Mesenchymal stem cell (in vitro differentiated cells and primary cell): ENCODE measurements at regions not wholly inside any gene's neighbourhood (a gene's known extent, or its start where the extent isn't known, plus 50 kb on each side); places are given as distances from the start of the nearest gene placed in this dataset.

Source experiments
- DNase-seq: peaks from one replicate; pipeline ENCODE4 v3.0.0-alpha.2; 2013
- H2AFZ ChIP-seq: one replicate; pipeline ENCODE4 v1.6.1; 2013; ENCODE audit warnings: low read depth, mild to moderate bottlenecking, control low read depth, inconsistent platforms, low read length, moderate library complexity
- H2AK5ac ChIP-seq: 2 replicates; pipeline ENCODE4 v1.6.1; 2013; ENCODE audit warnings: low read length, moderate library complexity, mild to moderate bottlenecking, inconsistent platforms; ENCODE audit not compliant: severe bottlenecking
- H2BK120ac ChIP-seq: one replicate; pipeline ENCODE4 v1.6.1; 2013; ENCODE audit warnings: low read depth, mild to moderate bottlenecking, inconsistent platforms, low read length, moderate library complexity
- H2BK12ac ChIP-seq, 2 experiments: one replicate each; pipeline ENCODE4 v1.6.1; 2013; ENCODE audit warnings: inconsistent platforms in 2 of 2, low read length in 2 of 2, mild to moderate bottlenecking in 2 of 2, moderate library complexity in 2 of 2, control low read depth in 1 of 2
- H2BK15ac ChIP-seq: one replicate; pipeline ENCODE4 v1.6.1; 2013; ENCODE audit warnings: mild to moderate bottlenecking, low read depth, inconsistent platforms; ENCODE audit not compliant: poor library complexity, severe bottlenecking
- H2BK5ac ChIP-seq: 2 replicates; pipeline ENCODE4 v1.6.1; 2013; ENCODE audit warnings: low read depth, mild to moderate bottlenecking, low read length, control low read depth, inconsistent platforms; ENCODE audit not compliant: poor library complexity, severe bottlenecking
- H3K14ac ChIP-seq, 2 experiments: one replicate each; pipeline ENCODE4 v1.6.1; 2013; ENCODE audit warnings: inconsistent platforms in 2 of 2, low read length in 2 of 2, control low read depth in 1 of 2, mild to moderate bottlenecking in 1 of 2, moderate library complexity in 1 of 2
- H3K18ac ChIP-seq, 2 experiments: one replicate each; pipeline ENCODE4 v1.6.1; 2013; ENCODE audit warnings: inconsistent platforms in 2 of 2, low read length in 2 of 2, control low read depth in 1 of 2, low read depth in 1 of 2, mild to moderate bottlenecking in 1 of 2
- H3K23ac ChIP-seq, 2 experiments: one replicate each; pipeline ENCODE4 v1.6.1; 2013; ENCODE audit warnings: inconsistent platforms in 2 of 2, low read length in 2 of 2, mild to moderate bottlenecking in 2 of 2, moderate library complexity in 2 of 2, control low read depth in 1 of 2
- H3K27ac ChIP-seq: 2 replicates; pipeline ENCODE4 v1.5.1; 2013; ENCODE audit warnings: mild to moderate bottlenecking, moderate library complexity, low read length, control low read depth, inconsistent platforms; ENCODE audit not compliant: poor library complexity, severe bottlenecking
- H3K27me3 ChIP-seq, 2 experiments: 2 replicates each; pipeline versions ENCODE4 v1.6.1 to v1.7.0; 2013; ENCODE audit warnings: low read length in 2 of 2, mild to moderate bottlenecking in 2 of 2, moderate library complexity in 2 of 2, control low read depth in 1 of 2, inconsistent platforms in 1 of 2; ENCODE audit not compliant: control insufficient read depth in 1 of 2, insufficient read depth in 1 of 2
- H3K36me3 ChIP-seq, 2 experiments: 2 replicates each; pipeline versions ENCODE4 v1.6.1 to v1.7.0; 2013; ENCODE audit warnings: low read length in 2 of 2, control low read depth in 1 of 2, inconsistent platforms in 1 of 2, low read depth in 1 of 2, mild to moderate bottlenecking in 1 of 2; ENCODE audit not compliant: insufficient read depth in 2 of 2, control insufficient read depth in 1 of 2
- H3K4ac ChIP-seq, 2 experiments: one replicate each; pipeline ENCODE4 v1.6.1; 2013; ENCODE audit warnings: inconsistent platforms in 2 of 2, low read length in 2 of 2, mild to moderate bottlenecking in 2 of 2, moderate library complexity in 2 of 2, control low read depth in 1 of 2, low read depth in 1 of 2
- H3K4me1 ChIP-seq: 2 replicates; pipeline ENCODE4 v1.6.1; 2013; ENCODE audit warnings: low read depth, low read length, control low read depth; ENCODE audit not compliant: control insufficient read depth, insufficient read depth
- H3K4me2 ChIP-seq: 2 replicates; pipeline ENCODE4 v1.6.1; 2013; ENCODE audit warnings: low read length, mild to moderate bottlenecking, inconsistent platforms; ENCODE audit not compliant: poor library complexity, severe bottlenecking
- H3K4me3 ChIP-seq, 2 experiments: 2 replicates each; pipeline versions ENCODE4 v1.5.1 to v1.7.0; 2013; ENCODE audit warnings: low read length in 2 of 2, mild to moderate bottlenecking in 2 of 2, control low read depth in 1 of 2, low read depth in 1 of 2; ENCODE audit not compliant: insufficient read depth in 1 of 2
- H3K79me1 ChIP-seq: replicated peaks from 2 replicates; pipeline ENCODE4 v1.6.1; 2013; ENCODE audit warnings: mild to moderate bottlenecking, control low read depth, low read length, inconsistent platforms; ENCODE audit not compliant: poor library complexity, severe bottlenecking
- H3K9ac ChIP-seq: 2 replicates; pipeline ENCODE4 v1.7.0; 2013; ENCODE audit warnings: mild to moderate bottlenecking, low read length, moderate library complexity
- H3K9me3 ChIP-seq: 2 replicates; pipeline ENCODE4 v1.7.0; 2013; ENCODE audit warnings: mild to moderate bottlenecking, low read length; ENCODE audit not compliant: control insufficient read depth
- H4K8ac ChIP-seq: one replicate; pipeline ENCODE4 v1.6.1; 2013; ENCODE audit warnings: inconsistent platforms, mild to moderate bottlenecking, low read length, moderate library complexity
- H4K91ac ChIP-seq: one replicate; pipeline ENCODE4 v1.6.1; 2013; ENCODE audit warnings: mild to moderate bottlenecking, low read length, inconsistent platforms
- WGBS: methylation state at CpG from one replicate; pipeline ENCODE4 v1.1.7; 2013; ENCODE audit warnings: mixed read lengths; 5-methylcytosine and 5-hydroxymethylcytosine counted together

DNA sequence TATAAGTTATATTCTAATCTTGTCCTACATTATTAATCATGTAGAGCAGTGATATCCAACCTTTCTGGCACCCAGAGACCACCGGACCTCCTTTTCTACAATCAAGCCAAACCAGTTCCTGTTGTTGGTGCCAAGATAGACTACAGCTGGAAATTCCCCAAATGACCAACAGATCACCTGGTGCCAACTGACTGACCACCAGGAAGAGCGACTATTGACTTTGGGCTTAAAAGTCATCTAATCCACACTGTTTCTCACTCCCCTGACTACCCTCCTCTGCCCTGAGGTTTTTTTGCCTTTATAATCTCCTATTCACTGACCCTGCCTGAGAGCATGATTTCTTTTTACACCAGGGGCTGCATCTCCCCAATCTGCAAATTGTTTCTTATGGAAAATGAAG is 425.2 kb downstream of the TTLL7 start:
- H3K14ac ChIP-seq, result no peak overlapping the region
- H3K4ac ChIP-seq, result no peak overlapping the region
- no peak overlapping the region for H3K18ac ChIP-seq
- no peak for DNase-seq
- no peak overlapping the region for H2BK120ac ChIP-seq
- no peak overlapping the region for H4K8ac ChIP-seq
- no peak overlapping the region for H2BK15ac ChIP-seq
- no peak overlapping the region for H2BK5ac ChIP-seq
- H2BK12ac ChIP-seq, result no peak overlapping the region
- no peaks in the 10 kb centered on the region for H3K4me1 ChIP-seq
- no peaks in the 10 kb centered on the region for H3K9me3 ChIP-seq
- H3K27me3 ChIP-seq, result no peaks in the 10 kb centered on the region
- H3K23ac ChIP-seq, result no peak overlapping the region
- no peak overlapping the region for H3K9ac ChIP-seq
- no peak overlapping the region for H3K4me2 ChIP-seq
- no peaks in the 10 kb centered on the region for H3K79me1 ChIP-seq
- H2AK5ac ChIP-seq, result no peak overlapping the region
- H3K36me3 ChIP-seq, result no peaks in the 10 kb centered on the region
- H3K27ac ChIP-seq, result no peak overlapping the region
- no peak overlapping the region for H3K4me3 ChIP-seq
- H2AFZ ChIP-seq, result no peak overlapping the region
- WGBS, result 74% methylated on average over 2 of the region's 2 CpGs
- no peak overlapping the region for H4K91ac ChIP-seq

DNA sequence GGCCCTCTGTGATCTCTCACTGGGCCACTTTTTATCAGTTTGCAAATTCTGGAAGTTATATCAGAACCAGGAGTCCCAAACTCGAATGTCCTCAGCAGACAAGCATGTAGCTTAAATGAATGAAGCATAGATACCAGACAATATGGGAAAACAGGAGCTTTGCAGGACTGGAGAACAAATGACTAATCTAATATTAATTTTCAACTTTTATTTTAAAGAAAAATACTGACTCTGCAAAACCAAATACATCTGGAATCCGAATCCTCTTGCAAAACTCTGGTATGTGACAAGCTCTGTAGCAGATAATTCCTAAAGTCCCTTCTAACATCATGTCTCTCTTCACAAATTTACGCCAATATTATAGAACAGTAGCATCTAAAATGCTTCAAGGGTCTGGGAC is 427.4 kb downstream of the TTLL7 start:
- Histone ChIP-seq H4K91ac (no peak overlapping the region), H3K14ac (no peak overlapping the region), H3K4ac (no peak overlapping the region), H3K27ac (no peak overlapping the region), H2BK5ac (no peak overlapping the region), H3K4me1 (no peaks in the 10 kb centered on the region), H2AK5ac (no peak overlapping the region), H3K4me2 (no peak overlapping the region), H2AFZ (no peak overlapping the region), H3K4me3 (no peak overlapping the region), H3K23ac (no peak overlapping the region), H3K79me1 (no peaks in the 10 kb centered on the region), H3K27me3 (no peaks in the 10 kb centered on the region), H2BK15ac (no peak overlapping the region), H2BK120ac (no peak overlapping the region), H3K18ac (no peak overlapping the region), H3K9ac (no peak overlapping the region), H3K9me3 (no peaks in the 10 kb centered on the region), H4K8ac (no peak overlapping the region), H3K36me3 (no peaks in the 10 kb centered on the region), H2BK12ac (no peak overlapping the region)
- 88% methylated on average over 2 of the region's 3 CpGs for WGBS
- DNase-seq, result no peak

DNA sequence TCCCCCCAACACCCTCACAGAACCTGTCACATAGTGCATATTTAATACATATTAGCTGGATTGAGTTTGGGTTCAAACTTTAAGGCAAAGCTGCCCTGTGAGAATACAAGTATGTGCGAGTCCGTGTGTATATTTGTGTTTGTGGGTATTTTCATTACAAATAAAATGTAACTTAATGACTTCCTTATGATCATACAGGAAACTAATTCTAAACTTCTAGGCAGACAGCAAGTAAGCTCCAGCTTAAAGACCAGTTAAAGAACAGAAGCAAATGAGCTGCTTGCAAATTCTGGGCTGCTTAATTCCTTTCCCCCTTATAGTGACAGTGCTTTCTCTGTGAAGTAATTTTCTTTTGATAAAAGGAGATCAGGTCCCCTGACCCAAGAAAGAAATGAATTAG is 437.6 kb downstream of the TTLL7 start:
- H2AFZ ChIP-seq, result no peak overlapping the region
- H3K27me3 ChIP-seq, result no peaks in the 10 kb centered on the region
- H4K91ac ChIP-seq, result no peak overlapping the region
- H3K18ac ChIP-seq, result no peak overlapping the region
- H4K8ac ChIP-seq, result no peak overlapping the region
- H3K4me1 ChIP-seq, result no peaks in the 10 kb centered on the region
- no peak overlapping the region for H3K14ac ChIP-seq
- no peaks in the 10 kb centered on the region for H3K36me3 ChIP-seq
- DNase-seq, result no peak
- H3K4me2 ChIP-seq, result no peak overlapping the region
- no peak overlapping the region for H3K4me3 ChIP-seq
- no peak overlapping the region for H2BK120ac ChIP-seq
- no peak overlapping the region for H3K23ac ChIP-seq
- H2BK12ac ChIP-seq, result no peak overlapping the region
- no peak overlapping the region for H3K4ac ChIP-seq
- no peak overlapping the region for H2BK15ac ChIP-seq
- no peak overlapping the region for H2BK5ac ChIP-seq
- H3K9me3 ChIP-seq, result no peaks in the 10 kb centered on the region
- WGBS, result no CpG with 5 or more reads among the region's 2 CpGs
- H2AK5ac ChIP-seq, result no peak overlapping the region
- no peaks in the 10 kb centered on the region for H3K79me1 ChIP-seq
- H3K9ac ChIP-seq, result no peak overlapping the region
- no peak overlapping the region for H3K27ac ChIP-seq

DNA sequence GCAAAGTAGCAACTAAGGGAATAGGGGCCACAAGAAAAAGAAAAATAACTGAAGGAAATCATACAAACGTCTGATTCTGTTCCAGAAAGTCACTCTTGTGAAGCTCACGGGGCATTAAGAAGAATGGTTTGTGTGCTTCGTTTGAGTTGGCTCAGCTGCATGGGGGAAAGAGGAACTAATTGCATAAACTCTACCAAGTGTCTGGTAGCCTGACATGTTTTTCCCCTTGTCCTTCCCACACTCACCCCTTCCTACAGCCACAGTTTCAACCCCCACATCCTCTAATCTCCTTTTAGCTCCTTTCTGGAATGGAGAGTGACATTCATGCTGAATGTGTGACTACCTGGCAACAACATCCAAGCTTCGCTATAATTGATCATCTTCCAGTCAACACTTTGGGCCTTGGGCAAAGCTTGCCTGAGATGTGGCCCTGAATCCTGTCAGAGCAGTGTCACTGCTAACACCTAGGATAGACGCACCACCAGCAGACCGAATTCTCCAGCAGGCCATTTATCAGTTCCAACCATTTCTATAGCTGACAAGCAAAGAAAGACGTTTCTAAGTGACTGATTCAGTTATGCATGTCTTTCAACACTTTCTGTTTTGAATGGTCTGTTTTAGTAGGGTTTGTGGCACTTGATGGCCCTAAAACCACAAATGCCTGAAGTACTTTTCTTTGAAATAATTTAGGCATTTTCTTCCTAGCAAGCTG is 439.6 kb downstream of the TTLL7 start:
- Histone ChIP-seq H2AFZ (no peak overlapping the region), H3K27me3 (no peaks in the 10 kb centered on the region), H3K36me3 (no peaks in the 10 kb centered on the region), H3K18ac (peak overlapping the region in 1 of 2 experiments; percentile 34), H3K27ac (no peak overlapping the region), H2BK5ac (no peak overlapping the region), H3K14ac (no peak overlapping the region), H4K8ac (no peak overlapping the region), H2BK120ac (no peak overlapping the region), H3K4me2 (no peak overlapping the region), H3K79me1 (no peaks in the 10 kb centered on the region), H3K9ac (no peak overlapping the region), H2BK12ac (peak overlapping the region in 1 of 2 experiments; percentile 34), H3K9me3 (no peaks in the 10 kb centered on the region), H2AK5ac (no peak overlapping the region), H3K4me3 (no peak overlapping the region), H3K4me1 (peaks cover 3% of the 10 kb centered on the region), H4K91ac (no peak overlapping the region), H3K23ac (no peak overlapping the region), H3K4ac (no peak overlapping the region), H2BK15ac (no peak overlapping the region)
- DNase-seq, result peak; percentile 12
- 93% methylated on average over 5 of the region's 7 CpGs for WGBS
